Astrocyte (in vitro differentiated cells and primary cell): ENCODE measurements at regions not wholly inside any gene's neighbourhood (a gene's known extent, or its start where the extent isn't known, plus 50 kb on each side); places are given as distances from the start of the nearest gene placed in this dataset.

Experiments
- DNase-seq: peaks from one replicate; pipeline ENCODE4 v3.0.0-alpha.2; 2010; ENCODE audit warnings: low read depth
- FAIRE-seq: peaks from 2 replicates; lab custom pipeline; 2011; peaks lifted over from hg19 to GRCh38; lab: Jason Lieb, UNC
- H2AFZ ChIP-seq: 2 replicates; pipeline ENCODE4 v1.6.0; 2012; ENCODE audit warnings: low read depth, low read length, inconsistent platforms
- H3K27ac ChIP-seq: 2 replicates; pipeline ENCODE4 v1.5.1; 2011; ENCODE audit warnings: low read depth, low read length, inconsistent platforms
- H3K27me3 ChIP-seq: 2 replicates; pipeline ENCODE4 v1.6.0; 2011; ENCODE audit warnings: low read length, inconsistent platforms; ENCODE audit not compliant: insufficient read depth
- H3K36me3 ChIP-seq: 2 replicates; pipeline ENCODE4 v1.5.1; 2011; ENCODE audit warnings: low read length, inconsistent platforms; ENCODE audit not compliant: insufficient read depth
- H3K4me1 ChIP-seq: 2 replicates; pipeline ENCODE4 v1.5.1; 2011; ENCODE audit warnings: low read length, inconsistent platforms; ENCODE audit not compliant: insufficient read depth
- H3K4me2 ChIP-seq: 2 replicates; pipeline ENCODE4 v1.6.0; 2012; ENCODE audit warnings: low read length, inconsistent platforms
- H3K4me3 ChIP-seq: 2 replicates; pipeline ENCODE4 v1.5.1; 2011; ENCODE audit warnings: low read depth, mild to moderate bottlenecking, low read length, inconsistent platforms; ENCODE audit not compliant: insufficient read depth
- H3K79me2 ChIP-seq: 2 replicates; pipeline ENCODE4 v1.6.0; 2012; ENCODE audit warnings: mild to moderate bottlenecking, low read length, inconsistent platforms; ENCODE audit not compliant: insufficient read depth
- H3K9ac ChIP-seq: 2 replicates; pipeline ENCODE4 v1.6.0; 2012; ENCODE audit warnings: mild to moderate bottlenecking, low read length, inconsistent platforms
- H3K9me3 ChIP-seq: 2 replicates; pipeline ENCODE4 v1.5.1; 2012; ENCODE audit warnings: low read depth, mild to moderate bottlenecking, low read length, inconsistent platforms; ENCODE audit not compliant: insufficient read depth
- H4K20me1 ChIP-seq: 2 replicates; pipeline ENCODE4 v1.6.0; 2012; ENCODE audit warnings: low read length, inconsistent platforms; ENCODE audit not compliant: insufficient read depth
- H3K27ac Mint-ChIP-seq: one replicate; pipeline ENCODE4 v1.8.0; 2021; ENCODE audit warnings: mild to moderate bottlenecking, mixed read lengths; ENCODE audit not compliant: unreplicated experiment
- H3K27me3 Mint-ChIP-seq: one replicate; pipeline ENCODE4 v1.8.0; 2021; ENCODE audit warnings: low read depth, mixed read lengths; ENCODE audit not compliant: unreplicated experiment
- H3K36me3 Mint-ChIP-seq: one replicate; pipeline ENCODE4 v1.8.0; 2021; ENCODE audit warnings: low read depth, mixed read lengths; ENCODE audit not compliant: unreplicated experiment
- H3K4me1 Mint-ChIP-seq: one replicate; pipeline ENCODE4 v1.8.0; 2021; ENCODE audit warnings: low read depth, mixed read lengths; ENCODE audit not compliant: unreplicated experiment
- H3K4me3 Mint-ChIP-seq: one replicate; pipeline ENCODE4 v1.8.0; 2021; ENCODE audit warnings: mild to moderate bottlenecking, moderate library complexity, mixed read lengths; ENCODE audit not compliant: unreplicated experiment
- H3K9me3 Mint-ChIP-seq: one replicate; pipeline ENCODE4 v1.8.0; 2021; ENCODE audit warnings: mild to moderate bottlenecking, mixed read lengths; ENCODE audit not compliant: unreplicated experiment
- EZH2 ChIP-seq: IDR thresholded peaks from 2 replicates; pipeline ENCODE4 v1.6.1; 2012; ENCODE audit warnings: mild to moderate bottlenecking, low read length, inconsistent platforms; ENCODE audit not compliant: insufficient read depth
- TF ChIP-seq, protein P1 (sequence below): IDR thresholded peaks from 2 replicates; pipeline ENCODE4 v1.5.1; 2011; ENCODE audit warnings: low read depth, mild to moderate bottlenecking, inconsistent platforms, low read length, moderate library complexity; ENCODE audit not compliant: insufficient read depth

DNA sequence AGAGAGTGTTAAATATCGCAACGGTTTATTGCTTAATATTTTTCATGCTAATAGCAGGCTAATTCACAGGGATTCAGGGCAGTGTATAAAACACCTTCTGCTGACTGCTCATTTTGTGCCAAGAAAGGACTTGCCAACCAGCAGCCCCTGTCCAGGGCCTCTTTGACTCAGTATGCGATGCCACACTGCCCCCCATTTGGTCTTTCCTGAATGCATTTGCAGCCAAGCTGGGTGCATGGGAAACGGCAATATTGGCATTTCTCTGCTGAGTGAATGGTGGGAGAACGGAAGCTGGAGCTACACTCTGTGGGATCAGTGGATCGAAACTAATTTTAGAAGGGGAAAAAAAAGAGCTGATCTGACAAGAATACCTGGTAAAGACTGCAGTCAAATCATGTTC, 152.9 kb upstream of the C16orf82 start:
- Histone ChIP-seq H3K27ac (no peak overlapping the region), H3K4me2 (no peak overlapping the region), H2AFZ (no peak overlapping the region), H3K9me3 (no peaks in the 10 kb centered on the region), H4K20me1 (no peaks in the 10 kb centered on the region), H3K36me3 (no peaks in the 10 kb centered on the region), H3K4me3 (no peak overlapping the region), H3K9ac (no peak overlapping the region), H3K4me1 (no peaks in the 10 kb centered on the region), H3K27me3 (no peaks in the 10 kb centered on the region), H3K79me2 (no peaks in the 10 kb centered on the region)
- DNase-seq = no peak
- Mint-ChIP-seq H3K36me3 (no peaks in the 10 kb centered on the region), H3K9me3 (peaks cover 3% of the 10 kb centered on the region), H3K4me1 (no peaks in the 10 kb centered on the region), H3K27me3 (peaks cover 4% of the 10 kb centered on the region), H3K4me3 (no peak overlapping the region), H3K27ac (no peak overlapping the region)
- FAIRE-seq = no peak
- no peak for TF ChIP-seq EZH2
- TF ChIP-seq, protein P1, sequence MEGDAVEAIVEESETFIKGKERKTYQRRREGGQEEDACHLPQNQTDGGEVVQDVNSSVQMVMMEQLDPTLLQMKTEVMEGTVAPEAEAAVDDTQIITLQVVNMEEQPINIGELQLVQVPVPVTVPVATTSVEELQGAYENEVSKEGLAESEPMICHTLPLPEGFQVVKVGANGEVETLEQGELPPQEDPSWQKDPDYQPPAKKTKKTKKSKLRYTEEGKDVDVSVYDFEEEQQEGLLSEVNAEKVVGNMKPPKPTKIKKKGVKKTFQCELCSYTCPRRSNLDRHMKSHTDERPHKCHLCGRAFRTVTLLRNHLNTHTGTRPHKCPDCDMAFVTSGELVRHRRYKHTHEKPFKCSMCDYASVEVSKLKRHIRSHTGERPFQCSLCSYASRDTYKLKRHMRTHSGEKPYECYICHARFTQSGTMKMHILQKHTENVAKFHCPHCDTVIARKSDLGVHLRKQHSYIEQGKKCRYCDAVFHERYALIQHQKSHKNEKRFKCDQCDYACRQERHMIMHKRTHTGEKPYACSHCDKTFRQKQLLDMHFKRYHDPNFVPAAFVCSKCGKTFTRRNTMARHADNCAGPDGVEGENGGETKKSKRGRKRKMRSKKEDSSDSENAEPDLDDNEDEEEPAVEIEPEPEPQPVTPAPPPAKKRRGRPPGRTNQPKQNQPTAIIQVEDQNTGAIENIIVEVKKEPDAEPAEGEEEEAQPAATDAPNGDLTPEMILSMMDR = no peak

DNA sequence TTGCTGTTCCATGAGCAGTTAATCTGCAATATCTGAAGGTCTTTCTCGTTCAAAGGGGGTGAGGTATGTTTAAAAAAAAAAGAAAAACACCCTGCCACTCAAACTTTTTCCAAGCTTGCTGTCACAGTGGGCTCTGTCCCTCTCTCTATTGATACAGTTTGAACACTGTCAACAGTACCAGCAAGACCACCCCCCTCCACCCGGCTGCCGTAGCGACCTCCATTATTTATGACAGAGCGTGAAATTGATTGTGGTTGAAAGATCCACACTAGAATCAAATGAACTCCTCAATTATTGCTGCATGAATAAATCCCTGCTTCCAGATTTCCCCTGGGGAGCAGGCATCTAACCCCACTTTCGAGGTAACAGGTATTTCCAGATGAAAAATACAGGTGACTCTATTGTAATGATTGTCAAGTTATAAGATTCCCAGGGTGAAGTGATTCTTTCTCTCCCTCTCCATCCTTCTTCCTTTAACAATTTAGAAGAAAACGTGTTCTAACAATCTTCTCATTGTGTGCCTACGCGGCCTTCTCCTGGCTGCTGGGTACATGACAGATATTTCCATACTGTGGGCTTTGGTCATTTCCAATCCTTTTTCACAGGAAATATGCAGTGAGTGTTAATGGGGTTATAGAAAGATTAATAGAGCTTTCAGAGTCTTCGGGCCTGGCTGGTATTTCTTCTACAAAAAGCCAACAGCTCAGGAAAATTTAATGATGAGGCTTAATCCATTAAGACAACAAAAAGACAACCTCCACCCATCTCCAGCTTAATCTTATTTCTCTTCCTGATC, 135.7 kb upstream of the C16orf82 start:
- Histone ChIP-seq H3K36me3 (no peaks in the 10 kb centered on the region), H3K9me3 (no peaks in the 10 kb centered on the region), H3K27ac (no peak overlapping the region), H2AFZ (no peak overlapping the region), H3K4me1 (no peaks in the 10 kb centered on the region), H3K4me3 (no peak overlapping the region), H4K20me1 (no peaks in the 10 kb centered on the region), H3K9ac (no peak overlapping the region), H3K27me3 (no peaks in the 10 kb centered on the region), H3K79me2 (no peaks in the 10 kb centered on the region), H3K4me2 (no peak overlapping the region)
- FAIRE-seq (no peak), DNase-seq (no peak)
- Mint-ChIP-seq H3K27me3 (peaks cover 2% of the 10 kb centered on the region), H3K4me1 (no peaks in the 10 kb centered on the region), H3K27ac (no peak overlapping the region), H3K36me3 (no peaks in the 10 kb centered on the region), H3K9me3 (peaks cover 7% of the 10 kb centered on the region), H3K4me3 (no peak overlapping the region)
- TF ChIP-seq, protein P1 = no peak
- TF ChIP-seq EZH2 = no peak

GRCh38 chr16:26950636-26951035, 116.1 kb upstream of the C16orf82 start:
- Histone ChIP-seq H4K20me1 (no peaks in the 10 kb centered on the region), H2AFZ (no peak overlapping the region), H3K79me2 (no peaks in the 10 kb centered on the region), H3K27ac (no peak overlapping the region), H3K36me3 (no peaks in the 10 kb centered on the region), H3K4me3 (no peak overlapping the region), H3K9ac (no peak overlapping the region), H3K4me2 (no peak overlapping the region), H3K9me3 (no peaks in the 10 kb centered on the region), H3K27me3 (no peaks in the 10 kb centered on the region), H3K4me1 (no peaks in the 10 kb centered on the region)
- TF ChIP-seq, protein P1 = no peak
- no peak for TF ChIP-seq EZH2
- Mint-ChIP-seq H3K27me3 (peaks cover 7% of the 10 kb centered on the region), H3K4me1 (no peaks in the 10 kb centered on the region), H3K27ac (no peak overlapping the region), H3K36me3 (no peaks in the 10 kb centered on the region), H3K4me3 (no peak overlapping the region), H3K9me3 (no peaks in the 10 kb centered on the region)
- no peak for DNase-seq
- FAIRE-seq = no peak
